IMR-90 (cell line): ENCODE measurements at regions not wholly inside any gene's neighbourhood (a gene's known extent, or its start where the extent isn't known, plus 50 kb on each side); places are given as distances from the start of the nearest gene placed in this dataset.

Experiments used
- ATAC-seq: fragments of 200-7000 bp; cut with Tn5 transposase; 2 replicates; pipeline ENCODE4 v1.9.1; 2020; ENCODE audit warnings: low read depth, mild to moderate bottlenecking, moderate library complexity
- BruUV-seq: library from RNA; stranded (reverse); fragments of 400-500 nt; replicated peaks from 2 replicates; lab custom pipeline; 2021; lab: Mats Ljungman, UMichigan
- CTCF ChIA-PET: fragments of 300-600 bp; formaldehyde crosslinking; extraction: SDS; loops from one replicate; lab custom pipeline; 2021; ENCODE audit warnings: antibody characterized with exemption; lab: Yijun Ruan, JAX
- POLR2A ChIA-PET: fragments of 300-600 bp; sonication (Branson Sonifier 250); formaldehyde crosslinking; loops from one replicate; lab custom pipeline; 2022; ENCODE audit warnings: antibody characterized with exemption; ENCODE audit not compliant: unreplicated experiment; lab: Charles Lee
- DNase-seq: peaks from one replicate; pipeline ENCODE4 v3.0.0; 2013
- H2AFZ ChIP-seq: replicated peaks from 2 replicates; pipeline ENCODE3; 2013; ENCODE audit warnings: low read length, mild to moderate bottlenecking; ENCODE audit not compliant: poor library complexity
- H2AK5ac ChIP-seq: 2 replicates; pipeline ENCODE4 v1.6.1; 2013; ENCODE audit warnings: low read depth, low read length, inconsistent platforms
- H2AK9ac ChIP-seq: replicated peaks from 2 replicates; pipeline ENCODE3; 2013; ENCODE audit warnings: mild to moderate bottlenecking, low read depth, low read length, moderate library complexity; ENCODE audit not compliant: poor library complexity
- H2BK120ac ChIP-seq: 2 replicates; pipeline ENCODE4 v1.6.1; 2013; ENCODE audit warnings: low read depth, low read length, inconsistent platforms
- H2BK15ac ChIP-seq: 3 replicates; pipeline ENCODE4 v1.6.1; 2013; ENCODE audit warnings: low read depth, low read length, inconsistent platforms
- H2BK20ac ChIP-seq: 2 replicates; pipeline ENCODE4 v1.6.1; 2013; ENCODE audit warnings: low read depth, mild to moderate bottlenecking, inconsistent platforms, low read length, moderate library complexity
- H2BK5ac ChIP-seq: 2 replicates; pipeline ENCODE4 v1.6.1; 2013; ENCODE audit warnings: mild to moderate bottlenecking, low read depth, low read length, inconsistent platforms; ENCODE audit not compliant: poor library complexity, severe bottlenecking
- H3K14ac ChIP-seq: replicated peaks from 2 replicates; pipeline ENCODE4 v1.6.1; 2013; ENCODE audit warnings: low read depth, low read length, inconsistent platforms
- H3K18ac ChIP-seq: 2 replicates; pipeline ENCODE4 v1.6.1; 2013; ENCODE audit warnings: low read depth, low read length, control low read depth
- H3K23ac ChIP-seq: 2 replicates; pipeline ENCODE4 v1.6.1; 2013; ENCODE audit warnings: low read depth, low read length, inconsistent platforms
- H3K27ac ChIP-seq: 2 replicates; pipeline ENCODE4 v1.5.1; 2013; ENCODE audit warnings: mild to moderate bottlenecking, control low read depth, low read length; ENCODE audit not compliant: insufficient read depth
- H3K27me3 ChIP-seq: 2 replicates; pipeline ENCODE4 v1.6.1; 2013; ENCODE audit warnings: low read length; ENCODE audit not compliant: control insufficient read depth, insufficient read depth
- H3K36me3 ChIP-seq: 2 replicates; pipeline ENCODE4 v1.6.1; 2013; ENCODE audit warnings: low read length, mixed read lengths; ENCODE audit not compliant: control insufficient read depth, insufficient read depth
- H3K4ac ChIP-seq: 2 replicates; pipeline ENCODE4 v1.6.1; 2013; ENCODE audit warnings: low read depth, low read length, inconsistent platforms
- H3K4me1 ChIP-seq: 2 replicates; pipeline ENCODE4 v1.6.1; 2013; ENCODE audit warnings: low read length, mixed read lengths; ENCODE audit not compliant: control insufficient read depth, insufficient read depth
- H3K4me2 ChIP-seq: 2 replicates; pipeline ENCODE4 v1.6.1; 2013; ENCODE audit warnings: low read depth, mild to moderate bottlenecking, control low read depth, low read length, moderate library complexity
- H3K4me3 ChIP-seq: 2 replicates; pipeline ENCODE4 v1.5.1; 2013; ENCODE audit warnings: low read depth, mild to moderate bottlenecking, control low read depth, low read length, moderate library complexity; ENCODE audit not compliant: insufficient read depth
- H3K56ac ChIP-seq: 2 replicates; pipeline ENCODE4 v1.6.1; 2013; ENCODE audit warnings: low read length, inconsistent platforms; ENCODE audit not compliant: insufficient read depth; ENCODE audit errors: extremely low read depth
- H3K79me1 ChIP-seq, 2 experiments: 2 replicates each; pipeline ENCODE4 v1.6.1; 2013; ENCODE audit warnings: low read length in 2 of 2, inconsistent platforms in 1 of 2, low read depth in 1 of 2
- H3K9ac ChIP-seq: 2 replicates; pipeline ENCODE4 v1.6.1; 2013; ENCODE audit warnings: low read depth, low read length, control low read depth
- H3K9me1 ChIP-seq: 2 replicates; pipeline ENCODE4 v1.6.1; 2013; ENCODE audit warnings: low read length, inconsistent platforms; ENCODE audit not compliant: insufficient read depth
- H3K9me3 ChIP-seq: 2 replicates; pipeline ENCODE4 v1.6.1; 2013; ENCODE audit warnings: low read length; ENCODE audit not compliant: control insufficient read depth, insufficient read depth
- H4K20me1 ChIP-seq: 2 replicates; pipeline ENCODE4 v1.6.1; 2013; ENCODE audit warnings: low read length, inconsistent platforms; ENCODE audit not compliant: insufficient read depth
- H4K5ac ChIP-seq: 2 replicates; pipeline ENCODE4 v1.6.1; 2013; ENCODE audit warnings: mild to moderate bottlenecking, low read depth, low read length, control low read depth
- H4K8ac ChIP-seq, 2 experiments: 2 replicates each; pipeline ENCODE4 v1.6.1; 2013; ENCODE audit warnings: low read depth in 2 of 2, low read length in 2 of 2, control low read depth in 1 of 2, inconsistent platforms in 1 of 2
- H4K91ac ChIP-seq: 2 replicates; pipeline ENCODE4 v1.6.1; 2013; ENCODE audit warnings: low read depth, low read length, inconsistent platforms; ENCODE audit not compliant: insufficient read depth
- BHLHE40 ChIP-seq: fragments of 150-350 bp; IDR thresholded peaks from 2 replicates; pipeline ENCODE4 v1.6.1; 2016; ENCODE audit warnings: mild to moderate bottlenecking, low read depth, low read length
- CEBPB ChIP-seq: IDR thresholded peaks from 2 replicates; pipeline ENCODE4 v1.6.1; 2012; ENCODE audit warnings: low read depth, low read length, improper control_type of control experiment
- MXI1 ChIP-seq: IDR thresholded peaks from 2 replicates; pipeline ENCODE4 v1.6.1; 2012; ENCODE audit warnings: low read depth, mild to moderate bottlenecking, low read length, moderate library complexity, borderline replicate concordance
- WGBS, 2 experiments: methylation state at CpG; one replicate each; pipeline versions ENCODE4 v1.1.5 to v1.1.7; 2013; ENCODE audit warnings: missing lambda C conversion rate in 2 of 2; ENCODE audit not compliant: insufficient read length in 1 of 2; ENCODE audit errors: extremely low coverage in 2 of 2; 5-methylcytosine and 5-hydroxymethylcytosine counted together
- dilution Hi-C: fragments of 300-500 bp; cut with HindIII; formaldehyde crosslinking; loops from one replicate; pipeline ENCODE4 v1.14.3; 2018; ENCODE audit warnings: low sequenced_read_pairs; ENCODE audit not compliant: unreplicated experiment
- in situ Hi-C: fragments of 300-500 bp; cut with MboI; formaldehyde crosslinking; loops from 3 replicates; pipeline ENCODE4 v1.14.3; 2019; ENCODE audit warnings: low sequenced_read_pairs, inconsistent platforms, mixed read lengths
- intact Hi-C: fragments of 100-400 bp; cut with micrococcal nuclease; formaldehyde crosslinking; loops from 2 replicates; pipeline ENCODE4 v1.10.0; 2022

GRCh38 chr6:4582506-4583417 lies 193.4 kb upstream of the CDYL start:
- peak overlapping the region; percentile 86 for H2BK5ac ChIP-seq
- peak overlapping the region; percentile 44 for H3K4me2 ChIP-seq
- peak overlapping the region; percentile 91 for H4K91ac ChIP-seq
- peak overlapping the region; percentile 74 for H2AFZ ChIP-seq
- H3K79me1 ChIP-seq: peaks cover 0 to 7% of the 10 kb centered on the region in 2 experiments; a peak in 1 of 4 replicates
- H3K4me1 ChIP-seq: peaks cover 18% of the 10 kb centered on the region
- no peaks in the 10 kb centered on the region for H3K36me3 ChIP-seq
- peak overlapping the region; percentile 48 for H2AK9ac ChIP-seq
- H3K4me3 ChIP-seq: no peak overlapping the region
- peak overlapping the region; percentile 96 for H3K56ac ChIP-seq
- H2BK20ac ChIP-seq: peak overlapping the region; percentile 98
- ChIA-PET CTCF (interaction anchor here (0.6 to 1.1 kb wide), 2 partner anchors 109 to 178 kb away, joined by 3 to 4 read pairs; no protein-coding TSS in a partner anchor), POLR2A (interaction anchor here (0.8 kb wide), 1 partner anchor 214 kb away, joined by 3 read pairs; no protein-coding TSS in a partner anchor)
- H3K14ac ChIP-seq: peak overlapping the region; percentile 94
- H3K18ac ChIP-seq: peak overlapping the region; percentile 93
- peak overlapping the region; percentile 18; the same call in 1 of the 2 replicates for H3K9ac ChIP-seq
- dilution Hi-C loops (no loop called here), intact Hi-C loops (loop anchor here (2.0 to 5.0 kb wide), 5 partner anchors 195 to 354 kb away; partner anchors contain the start of gene CDYL), in situ Hi-C loops (no loop called here)
- H2BK15ac ChIP-seq: peak overlapping the region; percentile 98
- H2BK120ac ChIP-seq: peak overlapping the region; percentile 98
- H3K27ac ChIP-seq: peak overlapping the region; percentile 90
- peak overlapping the region; percentile 56 for H4K5ac ChIP-seq
- H3K9me3 ChIP-seq: no peaks in the 10 kb centered on the region
- H3K27me3 ChIP-seq: no peaks in the 10 kb centered on the region
- H3K9me1 ChIP-seq: peaks cover 13% of the 10 kb centered on the region
- H3K23ac ChIP-seq: peak overlapping the region; percentile 100
- TF ChIP-seq BHLHE40 (no peak), MXI1 (no peak), CEBPB (peak; percentile 93)
- H3K4ac ChIP-seq: peak overlapping the region; percentile 96
- ATAC-seq: peak; percentile 39
- WGBS, 2 experiments: 51% methylated on average over 6 of the region's 8 CpGs; no CpG with 5 or more reads in 1 of the 2 experiments
- peak overlapping the region; percentile 98 for H2AK5ac ChIP-seq
- H4K20me1 ChIP-seq: peaks cover 2% of the 10 kb centered on the region; the same call in 1 of the 2 replicates
- peak overlapping the region; percentile 59 to 96 for H4K8ac ChIP-seq
- DNase-seq: peak; percentile 64
- BruUV-seq: no TSS peak
